NCI-H748 treated with DMSO at 0.1 percent for 48 hours (cell line): ENCODE measurements at regions not wholly inside any gene's neighbourhood (a gene's known extent, or its start where the extent isn't known, plus 50 kb on each side); places are given as distances from the start of the nearest gene placed in this dataset.

Source experiments
- DNase-seq: peaks from one replicate; lab custom pipeline; 2025; lab: John Stamatoyannopoulos, UW

DNA sequence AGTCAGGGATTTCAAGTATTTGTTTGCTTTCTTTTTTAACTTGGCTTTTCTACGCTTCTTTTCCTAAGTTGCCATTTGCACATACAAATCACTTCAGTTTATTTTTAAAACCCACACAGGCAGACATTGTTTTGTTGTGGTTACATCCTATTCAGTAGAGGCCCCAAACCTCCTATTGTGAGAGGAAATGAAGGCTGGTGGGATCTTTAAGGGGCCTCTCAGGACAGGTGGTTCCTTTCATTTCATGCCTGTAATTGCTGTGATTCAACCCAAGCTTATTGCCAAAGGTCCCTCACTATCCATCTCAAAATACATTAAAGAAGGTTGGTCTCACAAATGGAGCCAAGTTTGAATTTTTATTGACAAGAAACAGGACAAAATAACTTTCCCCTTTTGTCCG, 257.1 kb downstream of the ADAMTS20 start:
- no peak for DNase-seq

DNA sequence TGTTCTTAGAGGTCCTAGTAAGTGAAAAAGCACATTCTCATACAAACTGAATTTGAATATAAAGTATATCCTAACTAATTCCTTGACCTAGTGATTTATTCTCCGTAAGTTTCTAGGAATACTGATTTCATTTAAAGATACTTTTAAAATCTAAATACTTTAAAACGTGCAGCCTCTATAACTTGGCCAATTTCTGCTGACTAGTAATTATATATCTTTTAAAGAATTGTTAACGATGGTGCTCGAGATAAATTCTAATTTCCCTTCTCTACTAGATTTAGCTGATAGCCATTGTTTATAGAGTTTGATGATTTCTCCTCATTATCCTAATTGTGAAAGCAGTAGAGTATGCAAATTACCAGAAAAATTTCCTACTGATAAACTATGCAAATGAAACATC, 257.9 kb downstream of the ADAMTS20 start:
- DNase-seq: no peak

DNA sequence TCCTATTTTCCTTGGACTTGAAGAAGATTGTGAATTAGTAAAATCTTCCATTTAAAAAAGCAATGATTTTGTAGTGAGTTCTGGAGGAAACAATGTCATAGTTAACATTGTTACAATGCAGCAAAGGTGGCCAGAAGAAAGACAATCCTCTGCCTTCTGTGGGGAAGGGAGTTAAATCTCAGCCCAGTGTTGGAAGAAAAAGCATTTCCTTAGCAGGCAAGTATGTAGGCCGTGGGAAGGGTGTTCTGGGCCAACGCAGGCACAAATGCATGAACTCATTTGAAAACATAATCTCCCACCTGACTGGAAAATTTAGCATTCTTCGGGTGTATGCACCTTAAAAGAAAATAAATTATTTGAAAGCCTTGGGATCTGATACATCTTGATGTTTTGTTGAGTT, 258.6 kb downstream of the ADAMTS20 start:
- no peak for DNase-seq

DNA sequence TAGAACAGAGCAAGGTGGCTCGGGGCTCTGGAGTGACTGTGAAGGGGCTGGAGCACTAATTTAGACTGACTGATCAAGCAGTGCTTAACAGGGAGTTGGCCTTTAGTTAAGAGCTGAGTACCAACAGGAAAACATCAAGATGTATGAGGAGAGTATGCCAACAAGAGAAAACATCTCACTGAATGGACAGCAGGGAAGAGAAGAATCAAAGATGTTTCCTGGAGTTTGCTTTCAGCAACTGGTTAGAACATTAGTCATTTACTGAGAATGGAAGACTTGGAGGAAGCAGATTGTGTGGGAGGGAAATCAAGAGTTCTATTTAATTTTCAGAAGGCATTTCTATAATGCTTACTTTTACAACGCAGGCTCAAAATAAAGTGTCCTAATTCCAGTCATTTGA, 259.3 kb downstream of the ADAMTS20 start:
- DNase-seq: no peak

DNA sequence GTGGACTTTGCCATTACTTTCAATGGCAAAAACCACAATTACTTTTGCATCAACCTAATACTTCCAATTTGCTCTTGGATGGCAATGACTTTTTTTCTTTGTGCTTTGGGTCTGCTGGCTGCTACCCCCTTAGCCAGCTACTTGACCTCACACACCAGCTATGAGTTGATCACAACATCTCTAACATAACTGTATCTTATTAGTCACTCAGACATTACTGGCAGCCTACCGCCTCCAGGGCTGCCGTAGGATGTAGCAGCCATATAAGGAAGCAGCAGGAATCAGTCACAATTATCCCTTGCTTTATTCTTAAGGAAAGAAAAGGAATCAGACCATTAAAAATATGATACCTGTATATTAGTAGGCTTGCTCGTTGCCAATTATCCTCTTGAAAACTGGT, 260.5 kb downstream of the ADAMTS20 start:
- DNase-seq: no peak

DNA sequence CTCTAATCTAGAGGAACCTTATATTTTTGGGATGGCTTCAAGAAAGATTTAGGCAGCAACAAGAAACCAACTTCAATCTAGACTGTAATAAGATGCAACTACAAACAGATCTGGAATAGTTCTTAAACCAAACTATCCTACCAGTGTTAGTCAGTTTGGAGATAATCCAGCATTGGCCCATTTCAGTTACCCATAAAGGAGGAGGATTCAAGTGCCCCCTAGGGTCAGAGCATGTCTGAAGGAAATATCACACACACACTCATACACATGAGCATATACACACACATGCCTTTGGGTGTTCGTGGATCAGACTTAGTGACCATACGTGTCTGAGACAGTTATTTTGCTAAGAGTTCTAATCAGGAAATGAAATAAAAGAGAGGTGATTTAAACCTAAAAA, 261.2 kb downstream of the ADAMTS20 start:
- DNase-seq: no peak

DNA sequence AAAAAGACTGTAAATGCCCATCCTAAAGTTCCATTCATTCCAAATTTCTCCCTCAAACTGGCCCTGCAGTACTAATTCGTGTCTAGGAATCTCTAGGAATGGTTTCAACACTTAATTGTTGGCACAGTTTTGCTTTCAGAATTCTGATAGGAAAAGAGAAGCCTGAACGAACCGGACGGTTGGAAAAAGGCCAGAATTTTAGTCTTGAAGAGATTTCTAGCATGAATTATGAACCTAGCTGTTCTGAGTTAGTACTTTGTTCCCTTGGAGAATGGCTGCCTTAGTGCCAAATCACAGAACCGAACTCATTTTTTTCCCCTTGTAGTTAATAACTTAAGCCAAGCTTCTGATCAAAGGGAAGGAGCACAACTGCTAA, 262.6 kb downstream of the ADAMTS20 start:
- DNase-seq: no peak

DNA sequence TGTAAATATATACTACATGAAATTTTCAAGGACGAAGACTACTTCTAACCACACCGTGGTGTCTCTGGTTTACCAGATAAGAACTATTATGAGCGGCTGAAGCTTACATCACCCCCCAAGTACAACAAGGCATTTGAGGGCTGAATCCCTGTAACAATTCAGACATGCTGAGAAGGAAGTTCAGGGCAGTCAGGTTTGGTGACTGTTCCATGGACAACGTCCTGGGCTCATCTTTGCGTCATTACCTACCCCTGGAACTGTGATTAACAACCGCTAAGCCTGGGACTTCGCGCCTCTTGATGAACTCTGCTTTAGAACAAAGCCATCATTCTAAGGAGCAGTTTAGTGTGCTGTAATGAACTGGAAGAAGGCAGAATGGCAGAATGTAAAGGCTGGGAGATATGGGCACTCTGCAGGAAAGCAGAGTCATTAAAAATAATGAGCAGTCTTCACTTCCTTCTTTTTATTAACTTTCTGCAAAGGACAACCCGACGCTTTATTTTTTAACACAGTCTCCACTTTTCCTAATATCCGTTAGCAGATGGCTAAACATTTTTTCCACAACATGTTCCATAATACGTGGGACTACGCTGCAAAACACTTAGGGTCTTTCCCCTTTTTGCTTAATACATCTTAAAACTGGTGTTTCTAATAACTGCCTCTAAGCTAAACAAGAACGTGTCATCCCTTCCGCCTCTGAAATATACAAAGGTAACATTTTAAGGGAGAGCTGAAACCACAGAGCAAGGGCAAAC, 263.2 kb downstream of the ADAMTS20 start:
- no peak for DNase-seq

DNA sequence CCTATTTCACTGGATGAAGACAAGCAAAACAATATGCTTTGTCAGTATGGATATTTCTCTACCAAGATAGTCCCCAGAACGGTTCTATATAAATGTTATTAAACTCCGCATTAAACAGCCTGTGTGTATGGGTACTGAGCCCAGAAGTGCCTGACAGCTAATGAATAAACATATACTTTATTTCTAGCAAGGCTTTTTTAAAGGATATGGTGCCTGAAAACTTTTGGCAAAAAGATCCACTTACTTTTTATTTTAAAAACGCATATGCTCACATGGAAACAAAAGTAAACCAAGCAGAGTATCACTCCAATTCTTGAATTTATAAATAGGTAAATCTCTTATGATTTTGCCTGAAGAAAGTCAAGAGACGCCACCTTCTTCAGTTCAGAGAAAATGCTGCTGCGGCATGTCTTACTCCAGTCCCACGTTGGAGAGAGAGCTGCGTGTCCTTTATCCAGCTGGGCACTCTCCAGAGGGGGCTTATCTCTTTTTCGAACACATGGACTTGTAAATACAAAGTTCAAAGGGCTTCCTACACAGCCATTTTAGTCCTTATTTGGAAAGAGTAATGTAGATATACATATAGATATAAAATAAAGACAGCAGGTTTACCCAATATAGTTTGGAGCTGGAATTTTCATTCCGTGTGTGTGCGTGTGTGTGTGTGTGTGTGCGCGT, 264.2 kb downstream of the ADAMTS20 start:
- DNase-seq: no peak

DNA sequence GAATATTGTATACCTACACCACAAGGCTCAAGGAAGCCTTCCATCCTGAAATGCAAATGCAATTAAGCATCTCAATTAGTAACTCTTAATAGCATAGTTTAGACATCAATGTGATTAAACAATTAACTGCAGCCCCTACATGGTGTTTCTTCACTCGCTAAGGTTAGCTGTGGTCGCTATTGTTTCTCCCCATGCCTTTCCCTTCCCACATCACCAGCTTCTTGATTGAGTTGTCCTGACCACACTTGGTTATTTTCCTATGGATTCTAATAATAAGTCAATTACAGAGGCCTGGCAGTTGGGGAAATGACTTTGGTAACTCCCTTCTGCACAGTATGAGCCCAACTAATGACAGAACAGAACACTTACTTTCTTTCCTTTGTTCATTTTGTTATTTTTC, 265.0 kb downstream of the ADAMTS20 start:
- no peak for DNase-seq

DNA sequence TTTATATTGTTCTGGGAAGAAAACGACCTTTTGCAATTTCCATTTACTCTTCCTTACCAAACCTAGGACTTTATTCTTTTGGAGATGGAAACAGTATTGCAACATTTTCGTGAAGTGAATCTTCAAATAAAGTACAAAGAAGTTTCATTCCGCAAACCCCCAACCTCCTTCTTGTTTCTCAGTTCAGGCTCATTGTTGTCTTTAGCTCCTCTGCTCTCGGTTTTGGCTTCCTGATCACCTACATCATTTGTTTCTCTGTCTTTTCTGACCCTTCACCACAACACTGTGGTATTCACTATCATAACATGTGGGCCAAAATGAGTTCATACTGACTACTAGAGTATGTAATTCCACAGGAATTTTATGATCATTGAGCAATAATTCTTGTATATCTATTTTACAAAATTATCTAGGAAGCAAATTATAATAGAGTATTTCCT, 266.8 kb downstream of the ADAMTS20 start:
- no peak for DNase-seq

DNA sequence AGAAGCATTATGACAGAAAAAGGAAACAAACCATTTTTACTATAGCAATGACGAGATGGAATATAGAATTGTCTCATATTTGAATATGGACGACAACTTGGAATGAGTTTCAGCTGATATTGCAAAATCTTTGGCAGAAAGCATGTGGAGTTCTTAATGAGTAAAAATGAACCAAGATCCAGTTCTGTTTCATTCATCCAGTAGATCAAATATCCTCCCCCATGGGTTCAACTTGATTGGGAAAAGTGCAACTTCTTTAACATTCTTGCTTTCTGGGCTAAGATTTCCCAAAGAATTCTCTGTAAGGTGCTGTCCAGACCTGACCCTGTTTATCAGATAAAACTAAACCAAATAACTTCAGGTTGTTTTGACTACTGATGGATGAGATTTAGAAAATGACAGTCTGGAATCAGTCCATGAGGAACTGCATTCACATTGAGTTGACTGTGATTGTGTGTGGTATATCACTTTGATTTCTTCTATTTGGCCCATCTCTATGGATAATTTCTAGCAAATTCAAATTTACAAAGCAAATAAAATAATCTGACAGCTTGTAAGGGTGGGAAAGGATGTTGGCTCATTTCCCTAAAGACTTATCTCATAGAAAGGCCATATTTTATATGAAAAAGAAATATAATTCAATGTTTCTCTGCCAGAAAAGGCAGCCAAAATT, 267.4 kb downstream of the ADAMTS20 start:
- DNase-seq: no peak

DNA sequence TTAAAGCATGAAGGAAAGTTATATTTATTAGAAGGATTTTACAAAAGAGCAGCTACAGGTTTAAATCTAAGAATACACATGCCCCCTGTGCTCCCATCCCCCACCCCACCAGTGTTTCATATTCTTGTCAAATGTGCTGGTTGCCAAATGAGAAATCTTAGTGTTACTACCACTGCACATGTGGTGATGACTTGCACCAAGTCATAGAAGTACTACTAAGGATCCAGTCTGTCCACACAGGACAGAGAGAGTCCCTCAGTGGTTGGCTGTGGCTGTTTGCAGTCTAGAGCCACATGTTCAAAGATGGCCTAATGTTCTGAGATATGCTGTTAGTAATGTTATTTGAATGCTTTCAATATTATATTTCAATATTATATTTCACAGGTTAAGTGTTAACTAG, 268.8 kb downstream of the ADAMTS20 start:
- DNase-seq: no peak

DNA sequence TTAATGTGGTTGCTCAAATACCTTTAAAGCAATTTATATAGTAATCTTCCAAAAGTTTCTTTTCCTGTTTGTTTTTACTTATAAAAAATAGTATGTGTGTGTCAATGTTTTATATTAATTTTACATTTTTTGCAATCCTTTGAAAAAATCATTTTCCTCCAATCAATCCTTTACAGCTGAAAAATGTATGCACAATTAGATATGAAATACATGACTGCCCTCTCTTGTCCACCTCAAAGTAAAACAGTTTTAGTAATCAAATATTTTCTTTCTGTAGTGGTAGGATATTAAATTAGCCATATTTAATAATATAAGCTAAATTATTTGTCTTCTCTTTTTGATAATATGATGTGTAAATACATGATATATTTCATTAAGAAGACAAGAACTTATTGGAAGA, 269.9 kb downstream of the ADAMTS20 start:
- DNase-seq: peak; percentile 48

DNA sequence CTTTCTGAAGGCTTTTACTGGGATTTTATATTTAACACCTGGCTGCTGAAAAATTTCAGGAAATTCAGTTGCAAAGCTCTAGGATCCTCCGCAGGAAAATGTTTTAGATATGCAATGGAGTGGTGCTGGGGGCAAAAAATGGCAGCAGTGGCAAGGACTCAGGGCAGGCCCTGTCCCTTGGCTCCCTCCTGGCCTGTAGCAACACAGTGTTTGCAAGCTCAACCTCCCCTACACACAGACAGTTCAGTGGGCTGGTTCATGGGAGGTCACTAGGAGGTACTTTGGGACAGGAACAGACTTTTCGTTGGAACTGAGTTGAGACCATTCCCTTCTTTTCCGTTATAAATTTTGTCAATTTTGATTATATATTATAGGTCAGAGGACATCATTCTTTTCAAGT, 270.4 kb downstream of the ADAMTS20 start:
- DNase-seq: no peak

DNA sequence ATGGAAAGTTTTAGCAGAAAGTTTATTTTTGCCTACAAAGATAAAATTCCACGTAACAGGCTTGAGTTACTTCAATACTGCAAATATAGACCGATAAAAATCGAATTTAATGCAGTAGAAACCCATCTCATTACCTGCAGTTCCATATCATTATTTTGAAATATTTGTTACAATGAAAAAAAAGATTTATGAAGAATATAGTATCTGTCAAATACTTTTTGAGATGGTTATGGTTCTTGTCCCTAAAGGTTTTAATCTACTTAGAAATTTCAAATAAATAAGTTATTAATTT, 273.5 kb downstream of the ADAMTS20 start:
- no peak for DNase-seq

DNA sequence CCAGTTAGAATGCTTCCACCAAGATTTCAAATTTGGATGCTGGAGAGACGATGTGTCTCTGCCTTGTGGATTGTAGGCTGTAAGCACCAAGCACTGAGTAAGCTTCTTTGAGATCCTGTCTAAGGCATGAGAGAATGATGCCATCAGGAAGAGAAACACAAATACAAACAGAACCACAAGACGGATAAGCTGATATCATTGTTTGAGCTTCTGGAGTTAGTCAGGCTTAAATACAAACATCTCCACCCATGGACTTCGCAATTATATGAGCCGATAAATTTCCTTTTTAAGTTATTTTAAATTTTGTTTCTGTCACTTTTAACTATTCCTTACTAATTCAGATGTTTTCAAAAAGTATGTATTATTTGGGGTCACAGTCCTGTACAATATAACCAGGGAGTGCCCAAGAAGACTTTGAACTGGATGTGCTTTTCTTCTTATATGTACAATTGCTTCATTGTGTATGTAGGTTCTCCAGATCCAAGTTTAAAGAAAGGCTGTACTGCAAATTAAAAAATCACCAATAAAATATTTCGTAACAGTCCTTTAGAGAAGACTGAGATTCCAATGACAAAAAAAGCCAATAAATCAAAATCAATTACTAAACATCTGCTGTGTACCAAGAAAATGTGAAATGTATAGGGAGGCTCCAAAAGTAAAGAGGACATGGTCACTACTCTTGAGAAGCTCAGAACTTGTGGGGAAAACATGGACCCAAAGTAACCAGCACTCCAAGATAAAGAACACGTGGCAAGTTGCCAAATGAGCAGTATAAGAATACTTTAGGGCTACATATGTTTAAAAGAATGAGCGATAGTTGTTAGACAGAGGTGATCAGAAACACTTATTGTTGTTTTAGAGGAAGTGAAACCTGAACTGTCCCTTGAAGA, 274.1 kb downstream of the ADAMTS20 start:
- DNase-seq: no peak

DNA sequence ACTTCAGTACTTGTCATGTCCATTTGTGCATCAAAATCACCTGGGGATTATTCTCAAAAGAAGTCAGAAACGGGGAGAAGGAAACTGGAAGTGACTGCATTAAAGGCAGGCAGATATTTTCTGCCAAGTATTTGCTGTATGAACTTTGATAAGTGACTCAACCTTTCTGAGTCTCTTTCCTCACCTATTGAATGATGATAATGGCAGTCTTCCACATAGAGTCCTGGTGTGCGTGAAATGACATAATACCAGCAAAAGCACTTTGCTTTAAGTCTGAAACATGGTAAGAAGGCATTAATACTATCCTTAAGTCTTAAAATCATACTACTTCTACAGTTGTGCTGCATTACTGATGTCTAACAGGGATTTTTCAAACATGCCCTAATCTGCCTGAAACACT, 278.5 kb downstream of the ADAMTS20 start:
- no peak for DNase-seq

DNA sequence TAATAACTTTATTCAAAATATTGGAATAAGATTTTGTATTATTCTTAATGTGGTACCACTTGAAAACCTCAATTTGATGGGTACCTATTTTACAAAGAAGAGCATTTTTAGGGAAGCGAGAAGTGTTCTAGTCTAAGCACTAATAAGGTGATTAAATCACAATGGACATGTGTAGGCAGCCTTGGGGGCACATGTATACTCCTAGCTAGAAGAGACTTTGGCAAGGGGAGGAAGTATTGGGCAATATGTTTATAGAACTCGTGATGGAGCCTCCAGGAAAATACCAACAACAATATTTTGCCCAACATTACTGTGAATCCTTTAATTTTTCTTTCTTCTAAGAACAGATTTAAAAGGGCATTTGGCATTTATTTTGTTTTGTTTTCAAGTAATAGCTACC, 280.3 kb downstream of the ADAMTS20 start:
- DNase-seq: no peak

DNA sequence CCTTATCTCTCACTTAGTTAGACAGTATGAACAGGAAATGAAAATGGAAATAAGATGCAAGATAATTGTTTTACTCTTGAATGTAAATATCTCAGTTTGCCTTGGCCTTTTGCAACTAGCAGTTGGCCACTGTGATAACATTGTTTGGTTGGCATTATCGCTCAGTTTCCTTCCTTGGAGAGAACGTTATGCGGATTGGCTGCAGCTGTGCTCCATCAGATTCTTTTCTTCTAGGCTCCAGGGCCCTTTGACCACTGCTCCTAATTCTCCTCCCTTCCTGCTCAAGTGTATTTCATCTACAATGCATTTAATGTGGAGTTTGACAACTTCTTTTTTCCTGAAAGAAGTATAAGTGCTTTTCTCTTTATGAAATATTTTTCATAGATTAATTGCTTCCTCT, 284.2 kb downstream of the ADAMTS20 start:
- no peak for DNase-seq

DNA sequence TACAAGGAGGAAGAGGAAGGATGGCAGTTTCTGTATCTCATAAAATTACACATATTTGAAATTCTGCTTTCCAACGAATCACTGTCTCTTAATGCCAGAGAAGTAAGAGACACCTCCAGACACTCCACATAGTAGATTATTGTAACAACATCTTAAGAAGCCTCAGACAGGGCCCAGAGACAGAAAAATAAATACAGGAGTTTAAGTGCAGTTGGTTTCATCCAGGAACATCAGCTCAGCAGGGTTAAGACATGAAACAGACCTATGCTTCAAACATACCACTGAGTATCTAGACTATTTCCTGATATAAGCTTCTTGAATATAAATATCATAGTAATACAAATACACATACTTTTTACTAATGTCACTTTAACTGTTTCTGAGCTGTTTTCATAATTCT, 290.3 kb downstream of the ADAMTS20 start:
- DNase-seq: no peak

DNA sequence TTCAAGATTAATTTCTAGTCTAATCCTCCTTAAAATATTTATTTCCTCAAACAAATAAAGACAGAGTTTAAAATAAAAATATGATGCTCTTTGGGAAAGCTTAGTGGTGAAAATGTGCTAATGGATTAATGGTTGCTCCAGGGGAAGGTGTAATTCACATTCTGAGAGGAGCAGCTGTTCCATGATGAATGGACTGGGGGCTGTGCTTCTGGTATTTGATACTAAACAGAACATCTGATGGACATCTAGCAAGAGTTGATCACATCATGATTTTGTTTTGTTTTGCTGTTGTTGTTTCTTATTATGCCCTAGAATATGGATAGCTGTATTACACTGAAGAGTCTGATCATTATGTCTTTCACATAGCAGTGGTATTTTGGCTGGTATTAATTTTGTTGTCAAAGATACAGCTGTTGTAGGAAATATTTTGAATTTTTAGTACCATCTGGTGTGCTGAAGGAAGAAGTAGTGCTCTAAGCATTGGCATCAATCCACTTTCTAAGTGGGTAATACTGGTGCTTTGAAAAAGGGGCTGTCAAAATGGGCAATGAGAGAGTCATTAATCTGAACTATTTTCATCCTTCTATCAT, 296.4 kb downstream of the ADAMTS20 start:
- no peak for DNase-seq
